GM20000 (cell line): ENCODE measurements at regions not wholly inside any gene's neighbourhood (a gene's known extent, or its start where the extent isn't known, plus 50 kb on each side); places are given as distances from the start of the nearest gene placed in this dataset.
"Not testable (repeated sequence)": the region's sequence is repeated elsewhere in the genome, so short reads cannot be mapped to it uniquely, and the experiment has no call there.

Source experiments
- DNase-seq: peaks from one replicate; pipeline ENCODE4 v3.0.0; 2012; ENCODE audit warnings: low spot score

DNA sequence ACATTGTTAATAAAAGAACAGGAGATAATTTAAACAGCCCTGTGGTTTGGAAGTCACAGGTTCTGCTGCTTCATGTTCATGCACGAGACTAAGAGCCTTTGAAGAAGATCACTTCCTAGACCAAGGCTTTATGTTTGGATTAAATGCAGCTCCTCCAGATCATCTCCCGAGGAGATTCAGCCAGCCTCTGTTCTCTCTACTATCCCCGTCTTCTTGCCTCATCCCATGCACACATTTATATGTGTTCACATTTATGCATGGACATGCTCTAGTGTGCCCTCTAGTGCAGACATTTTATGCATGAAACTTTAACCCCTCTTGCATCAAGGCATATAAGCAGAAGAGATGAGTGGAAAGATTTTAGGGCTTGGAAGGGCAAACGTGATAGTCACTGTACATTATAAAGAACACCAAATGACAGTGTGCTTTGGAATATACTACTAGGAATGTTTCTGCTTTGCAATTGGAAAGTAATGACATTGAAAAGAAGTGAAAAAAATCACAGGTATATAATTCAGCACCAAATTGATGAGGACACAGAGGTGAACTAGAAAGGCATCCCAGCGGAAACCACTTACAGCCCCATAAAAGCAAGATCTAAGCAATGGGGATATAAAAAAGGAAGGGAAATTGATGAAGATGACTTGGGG lies 271.5 kb upstream of the PLGLB2 start:
- not testable (repeated sequence) for DNase-seq

DNA sequence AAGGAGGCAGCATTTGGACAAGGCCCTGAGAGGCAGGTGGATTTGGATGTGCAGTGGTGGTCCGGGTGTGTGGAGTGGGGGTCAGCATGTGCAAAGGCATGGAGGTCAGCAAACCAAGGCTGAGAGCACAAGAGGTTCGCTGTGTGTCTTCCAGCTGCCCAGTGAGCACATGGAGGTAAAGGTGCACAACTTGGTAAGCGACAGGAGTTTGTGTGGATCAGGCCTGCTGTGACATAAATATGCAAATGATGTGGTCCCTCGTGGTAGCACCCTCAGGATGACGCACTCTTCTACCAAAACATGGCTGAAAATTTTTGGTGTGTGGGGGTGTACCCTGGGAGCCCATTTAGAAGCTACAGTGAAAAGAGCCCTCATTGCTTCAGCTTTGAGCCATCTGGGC lies 271.0 kb upstream of the PLGLB2 start:
- DNase-seq, result not testable (repeated sequence)

DNA sequence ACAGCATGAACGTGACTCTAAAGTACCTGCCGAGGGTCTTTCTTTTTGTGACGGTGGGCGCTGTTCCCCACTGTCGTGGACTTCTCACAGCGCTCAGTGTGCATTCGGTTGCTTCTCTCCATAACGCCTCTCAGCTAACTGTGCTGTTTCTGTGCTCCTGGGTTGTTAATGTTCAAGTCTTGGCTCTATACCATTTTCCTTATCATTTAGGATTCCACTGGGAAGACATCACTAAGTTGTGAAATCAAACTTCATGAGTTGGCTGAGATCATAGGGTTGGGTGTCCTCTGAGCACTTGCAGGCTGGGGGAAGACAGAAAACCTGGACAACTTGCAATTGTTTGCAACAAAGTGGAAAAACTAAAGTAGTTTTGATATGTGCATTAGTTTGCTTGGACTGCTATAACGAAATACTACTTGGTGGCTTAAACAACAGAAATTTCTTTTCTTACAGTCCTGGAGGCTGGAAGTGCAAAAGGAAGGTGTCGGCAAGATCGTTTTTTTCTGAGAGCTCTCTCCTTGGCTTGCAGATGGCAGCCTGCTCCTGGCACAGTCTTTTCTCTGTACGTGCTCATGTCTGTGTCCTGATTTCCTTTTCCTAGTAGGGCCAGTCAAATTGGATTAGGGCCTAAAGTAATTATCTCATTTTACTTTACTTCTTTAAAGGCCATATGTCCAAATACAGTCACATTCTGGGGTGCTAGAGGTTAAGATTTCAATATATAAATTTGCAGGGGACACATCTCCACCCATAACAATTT lies 270.0 kb upstream of the PLGLB2 start:
- not testable (repeated sequence) for DNase-seq

DNA sequence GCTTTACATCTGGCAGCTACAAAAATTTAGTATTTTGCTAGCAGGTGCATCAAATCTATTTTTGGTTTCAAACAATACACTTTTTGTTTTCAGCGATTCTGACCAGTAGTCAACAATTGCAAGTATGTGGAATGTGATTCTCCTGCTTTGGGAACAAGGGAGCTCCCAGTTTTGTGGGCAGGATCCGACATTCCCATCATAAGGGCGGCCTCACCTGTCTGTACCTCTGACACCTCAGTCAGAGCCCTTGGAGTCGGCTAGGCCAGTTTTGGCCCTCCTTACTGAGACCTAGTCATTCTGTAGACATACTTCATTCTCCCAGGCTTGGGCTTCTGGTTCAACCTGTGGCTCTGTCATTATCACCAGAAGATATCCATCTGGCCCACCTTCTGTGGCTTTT lies 269.0 kb upstream of the PLGLB2 start:
- DNase-seq, result not testable (repeated sequence)

DNA sequence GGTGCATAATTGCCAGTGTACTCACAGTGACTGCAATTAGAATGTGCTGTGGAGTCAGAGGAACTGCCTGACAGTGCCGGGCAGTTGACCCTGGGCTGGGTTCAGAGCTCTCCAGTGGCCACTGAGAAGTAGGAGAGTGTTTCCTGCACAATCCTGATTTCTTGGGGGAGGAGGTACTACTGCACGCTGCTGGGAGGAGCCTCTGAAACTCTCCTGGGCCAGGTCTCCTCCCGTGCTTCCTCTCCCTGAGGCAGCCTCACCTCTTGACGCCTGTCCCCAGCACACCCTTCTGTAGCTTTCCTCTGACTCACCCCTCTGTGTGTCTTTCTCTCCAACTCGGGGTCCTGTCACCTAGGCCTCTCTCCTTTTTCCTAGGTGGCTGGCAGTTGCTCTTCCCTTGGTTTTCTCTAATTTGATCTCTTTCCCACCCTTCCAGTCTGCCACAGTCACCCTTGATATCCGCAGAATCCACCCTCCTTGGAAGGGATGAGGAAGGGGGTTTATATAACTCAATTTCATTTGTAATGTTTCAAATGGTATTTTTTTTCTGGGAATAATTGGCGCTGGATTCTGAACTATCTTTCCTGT lies 264.7 kb upstream of the PLGLB2 start:
- not testable (repeated sequence) for DNase-seq

DNA sequence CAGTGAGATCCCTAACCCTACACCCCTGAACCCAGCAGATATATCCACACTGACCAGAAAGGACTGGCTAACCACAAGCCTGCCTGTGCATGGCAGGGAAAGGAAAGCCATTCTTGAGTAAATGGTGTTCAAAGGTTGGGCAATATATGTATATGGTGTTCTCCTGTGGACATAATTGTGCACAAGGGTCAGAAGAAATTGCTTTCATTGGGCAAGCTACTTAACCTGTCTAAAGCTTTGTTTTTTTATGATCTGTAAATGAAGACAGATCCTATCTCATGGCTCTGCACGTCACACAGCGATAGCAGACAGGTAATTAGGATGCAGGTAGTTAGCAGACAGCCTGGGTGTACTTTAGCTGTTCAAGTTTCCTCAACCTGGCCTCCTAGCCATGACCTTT lies 263.5 kb upstream of the PLGLB2 start:
- DNase-seq, result not testable (repeated sequence)

DNA sequence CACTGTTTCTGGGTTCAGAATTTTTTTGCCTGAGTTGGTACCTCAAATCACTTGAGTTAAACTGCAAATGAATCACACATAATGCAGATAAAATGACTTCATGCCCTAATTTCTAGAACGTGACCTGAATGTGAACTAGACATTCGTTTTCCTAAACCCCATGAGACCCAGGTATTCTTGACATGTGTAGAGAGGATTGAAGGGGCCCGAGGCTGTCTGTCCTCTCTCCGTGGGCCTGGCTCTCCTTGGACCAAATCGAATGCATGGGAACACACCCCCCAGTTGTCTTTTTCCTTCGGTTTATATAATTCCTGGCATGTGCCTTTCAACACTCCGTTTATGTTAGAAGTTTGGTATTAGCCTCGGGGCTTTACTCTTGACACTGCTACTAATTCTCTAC lies 262.4 kb upstream of the PLGLB2 start:
- DNase-seq, result not testable (repeated sequence)

DNA sequence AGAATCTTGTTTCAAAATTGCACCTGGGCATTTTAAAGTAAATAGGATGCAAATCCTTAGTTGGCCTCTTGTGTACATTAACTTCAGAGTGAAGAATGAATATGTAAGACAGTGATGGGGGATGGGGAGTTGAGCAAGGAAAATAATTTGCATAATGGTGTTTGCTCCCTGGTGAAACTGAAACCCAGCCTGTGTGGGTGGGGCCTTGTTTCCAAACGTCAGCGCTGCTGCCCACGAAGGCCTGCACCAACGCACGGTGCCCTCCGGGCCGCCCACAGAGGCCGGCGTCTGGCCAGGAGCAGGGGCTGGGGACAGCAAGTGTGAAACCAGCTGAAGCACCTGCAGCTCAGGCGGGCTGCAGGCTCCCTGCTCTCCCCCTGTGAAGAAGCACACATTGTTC lies 262.0 kb upstream of the PLGLB2 start:
- not testable (repeated sequence) for DNase-seq

DNA sequence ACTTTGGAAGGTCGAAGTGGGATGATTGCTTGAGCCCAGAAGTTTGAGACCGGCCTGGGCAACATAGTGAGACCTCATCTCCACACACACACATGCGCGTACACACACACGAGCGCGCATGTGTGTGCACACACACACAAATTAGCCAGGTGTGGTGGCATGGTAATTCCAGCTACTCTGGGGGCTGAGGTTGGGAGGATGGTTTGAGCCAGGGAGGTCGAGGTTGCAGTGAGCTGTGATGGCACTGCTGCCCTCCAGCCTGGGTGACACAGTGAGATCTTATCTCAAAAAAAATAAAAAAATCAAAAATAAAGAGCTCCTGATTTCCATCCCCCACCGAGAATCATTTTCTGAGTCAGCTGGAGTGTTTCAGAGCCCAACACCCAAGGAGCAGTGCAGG lies 261.5 kb upstream of the PLGLB2 start:
- DNase-seq, result not testable (repeated sequence)

DNA sequence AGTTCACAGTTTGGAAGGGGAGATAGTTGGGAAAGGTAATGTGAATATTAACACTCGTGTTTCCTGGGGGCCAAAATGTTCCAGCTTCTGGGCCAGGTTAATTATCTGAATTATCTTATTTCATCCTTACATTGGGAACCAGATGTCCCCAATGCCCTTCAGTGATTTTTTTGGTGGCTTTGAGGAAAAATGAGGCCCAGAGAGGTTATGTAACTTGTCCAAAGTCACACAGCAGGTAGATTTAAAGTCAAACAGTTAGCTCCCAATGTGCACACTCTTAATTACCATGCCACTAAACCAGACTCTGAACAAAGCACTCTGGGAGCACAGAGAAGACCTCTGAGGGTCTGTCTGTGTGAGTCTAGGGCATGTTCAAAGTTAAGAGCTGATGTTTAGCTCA lies 259.9 kb upstream of the PLGLB2 start:
- not testable (repeated sequence) for DNase-seq

DNA sequence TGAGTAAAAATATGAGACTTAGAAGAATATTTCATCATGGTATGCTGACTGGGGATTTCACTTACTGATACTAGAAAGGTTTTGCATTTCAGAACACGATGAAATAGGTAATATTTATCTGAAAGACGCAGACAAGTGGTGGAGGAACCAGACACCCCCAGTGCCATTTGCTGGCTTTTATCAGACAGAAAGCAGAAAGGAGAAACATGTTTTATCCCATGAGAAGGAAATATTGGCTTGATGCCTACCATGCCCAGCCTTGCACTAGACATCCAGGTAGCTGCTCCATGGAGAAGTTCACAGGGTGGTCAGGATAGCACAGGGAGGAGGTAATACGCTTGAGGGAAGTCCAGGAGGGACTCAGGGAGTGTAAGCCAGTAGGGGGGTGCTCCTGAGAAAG lies 258.9 kb upstream of the PLGLB2 start:
- DNase-seq, result not testable (repeated sequence)

DNA sequence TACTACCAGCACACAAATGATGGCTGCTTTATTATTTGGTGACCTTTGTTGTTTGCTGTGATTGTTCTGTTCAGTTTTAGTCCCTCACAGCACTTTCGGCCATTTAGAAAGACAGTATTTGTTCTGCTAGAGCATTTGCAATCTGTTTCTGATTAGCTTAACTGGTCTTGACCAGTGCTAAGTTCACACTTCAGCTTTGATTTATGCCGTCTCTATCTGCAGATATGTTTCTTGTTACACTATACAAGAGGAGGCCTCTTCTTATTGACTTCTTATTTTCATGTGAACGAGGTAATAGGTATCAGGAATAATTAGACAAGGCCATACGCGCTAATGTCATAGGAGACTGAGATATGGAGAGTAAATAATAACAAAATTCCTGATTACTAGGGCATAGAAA lies 253.0 kb upstream of the PLGLB2 start:
- DNase-seq, result not testable (repeated sequence)

DNA sequence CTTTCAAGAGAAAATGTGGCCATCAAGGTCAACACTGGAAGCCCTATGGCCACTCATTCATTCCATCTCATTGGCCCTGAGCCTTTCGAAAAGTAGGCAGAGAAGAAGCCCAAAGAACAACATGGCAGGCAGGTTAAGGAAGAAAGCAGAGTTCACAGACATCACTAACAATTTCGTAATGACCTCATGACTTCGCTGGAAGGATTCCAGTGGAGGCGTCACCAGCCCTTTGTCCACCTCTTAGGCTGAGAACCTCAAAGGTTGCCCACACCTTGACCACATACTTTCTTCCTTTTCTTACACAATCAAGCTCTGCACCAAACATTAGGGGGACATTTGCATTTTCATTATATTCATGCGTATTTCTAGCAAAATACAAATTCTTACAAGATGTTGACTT lies 252.4 kb upstream of the PLGLB2 start:
- not testable (repeated sequence) for DNase-seq

DNA sequence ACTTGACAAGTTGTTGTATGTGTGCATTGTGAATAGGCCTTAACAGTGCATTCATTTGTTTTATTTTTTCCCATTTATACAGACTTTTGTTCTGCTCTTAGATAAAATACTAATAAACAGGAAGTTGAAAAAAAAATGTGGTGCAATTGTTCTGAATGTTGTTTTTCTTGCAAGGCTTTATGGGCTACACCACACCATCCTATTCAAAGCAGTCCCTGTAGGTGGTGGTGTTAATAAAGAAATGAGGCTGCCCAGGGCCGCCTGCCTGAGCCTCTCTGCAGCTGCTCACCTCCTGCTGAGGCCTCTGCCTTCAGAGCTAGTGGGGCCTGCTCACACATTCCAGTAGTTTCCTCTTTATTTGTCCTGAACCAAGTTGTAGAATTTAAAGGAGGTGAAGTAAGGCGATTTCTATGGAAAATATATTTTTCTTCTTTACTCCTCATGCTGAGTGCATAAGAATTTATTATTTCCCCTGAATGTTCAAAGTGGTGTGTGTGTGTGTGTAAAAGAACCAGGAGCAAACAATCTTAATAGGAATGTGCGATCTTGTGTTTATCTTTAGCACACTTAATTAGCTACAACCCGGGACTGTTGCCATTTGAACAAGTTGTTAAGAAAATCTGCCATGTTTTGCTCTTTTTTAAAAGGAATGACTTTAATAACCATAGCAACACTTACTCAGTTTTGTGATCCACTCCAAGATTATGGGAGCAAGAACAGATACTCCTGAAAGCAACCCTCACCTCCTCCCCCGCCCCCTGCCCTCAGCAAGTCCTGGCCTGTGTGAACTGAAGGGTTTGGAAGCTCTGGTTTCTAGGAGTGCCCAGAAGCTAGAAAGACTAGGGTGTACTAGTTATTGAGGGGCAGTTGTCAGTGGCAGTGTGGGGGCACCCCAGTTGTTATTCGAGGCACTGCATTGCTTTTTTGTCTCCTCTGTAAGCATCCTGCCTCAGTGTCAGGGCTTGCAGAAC lies 251.6 kb upstream of the PLGLB2 start:
- DNase-seq, result not testable (repeated sequence)

DNA sequence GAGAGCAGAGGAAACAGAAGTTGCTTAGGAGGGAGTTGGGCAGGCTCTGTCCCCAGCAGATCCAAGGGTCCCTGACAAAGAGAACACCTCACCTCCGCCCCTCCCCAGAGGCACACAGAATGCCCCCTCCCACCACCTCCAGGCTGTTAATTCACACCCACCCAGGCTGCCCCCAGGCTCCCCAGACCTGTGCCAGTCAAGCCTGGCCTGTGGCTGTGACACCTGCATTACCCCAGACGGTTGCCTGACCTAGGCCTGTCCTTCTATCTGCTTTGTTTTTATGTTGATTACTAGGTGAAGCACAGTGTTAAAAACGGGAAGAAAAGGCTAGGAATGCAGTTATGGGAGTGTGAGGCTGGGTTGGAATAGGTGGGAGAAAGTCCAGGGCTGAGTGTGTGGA lies 250.8 kb upstream of the PLGLB2 start:
- not testable (repeated sequence) for DNase-seq

DNA sequence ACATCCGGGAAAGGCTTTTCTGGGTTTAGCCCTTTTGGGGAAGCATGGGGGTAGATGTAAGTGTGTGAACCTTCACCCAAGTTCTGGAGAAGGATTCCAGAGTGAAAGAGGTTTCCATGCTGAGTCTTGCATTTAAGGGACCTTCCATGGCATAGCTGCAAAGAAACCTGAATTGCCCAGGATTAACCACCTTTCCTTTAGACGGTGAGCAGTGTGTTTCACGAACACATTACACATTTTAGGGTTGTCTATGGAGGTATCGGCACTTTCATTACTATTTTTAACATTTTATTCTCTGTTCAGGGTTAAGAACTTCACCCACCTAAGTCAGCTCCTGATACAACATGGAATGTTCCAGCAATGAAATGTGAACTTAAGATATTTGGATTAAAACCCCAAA lies 250.2 kb upstream of the PLGLB2 start:
- DNase-seq, result not testable (repeated sequence)

DNA sequence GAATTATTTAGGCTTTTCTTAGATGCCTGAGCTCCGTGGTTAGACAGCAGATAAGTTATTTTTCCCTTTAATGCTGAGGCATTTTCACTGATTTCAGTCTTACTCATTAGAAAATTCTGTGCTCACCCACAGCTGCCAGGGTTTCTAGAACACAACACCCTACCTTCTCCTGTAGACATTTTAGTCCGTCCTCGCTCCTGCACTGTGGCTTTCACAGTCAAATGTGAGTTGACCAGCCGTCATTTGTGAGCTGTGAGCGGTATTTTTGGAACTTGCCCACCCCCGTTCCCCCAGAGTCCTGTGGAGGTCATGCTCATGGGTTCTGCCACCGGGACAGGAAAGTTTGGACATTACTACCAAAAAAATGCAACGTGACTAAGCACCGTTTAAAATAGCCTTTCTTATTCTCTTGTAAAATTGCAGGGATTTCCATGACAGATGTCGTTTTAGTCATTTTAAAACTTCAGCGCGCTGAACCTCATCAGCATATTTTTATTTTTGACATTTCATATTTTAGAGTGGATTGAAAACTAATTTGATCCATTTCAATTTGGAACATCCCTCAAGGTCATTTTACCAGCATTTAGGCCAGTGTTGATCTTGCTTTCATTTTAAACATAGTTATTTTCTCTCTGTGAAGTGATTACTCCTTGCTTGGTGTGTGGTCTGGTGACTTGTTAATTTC lies 249.6 kb upstream of the PLGLB2 start:
- DNase-seq, result not testable (repeated sequence)

DNA sequence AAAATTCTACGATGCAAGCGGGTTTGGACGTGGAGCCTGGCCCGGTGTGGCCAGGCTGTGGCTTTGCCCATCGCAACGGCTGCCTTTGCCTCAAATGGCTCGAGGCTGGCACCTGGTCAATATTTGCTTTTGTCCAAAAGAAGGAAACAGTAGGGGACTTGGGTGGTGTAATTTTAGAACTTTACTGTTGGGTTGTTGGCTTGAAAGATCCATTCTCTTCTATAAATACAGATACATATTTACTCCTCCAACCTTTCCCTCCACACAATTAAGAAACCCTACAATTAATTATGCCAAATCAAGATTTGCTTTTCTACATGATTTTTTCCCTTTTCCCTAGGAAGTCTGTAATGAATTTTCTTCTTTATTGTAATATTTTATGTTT lies 249.0 kb upstream of the PLGLB2 start:
- DNase-seq, result not testable (repeated sequence)

DNA sequence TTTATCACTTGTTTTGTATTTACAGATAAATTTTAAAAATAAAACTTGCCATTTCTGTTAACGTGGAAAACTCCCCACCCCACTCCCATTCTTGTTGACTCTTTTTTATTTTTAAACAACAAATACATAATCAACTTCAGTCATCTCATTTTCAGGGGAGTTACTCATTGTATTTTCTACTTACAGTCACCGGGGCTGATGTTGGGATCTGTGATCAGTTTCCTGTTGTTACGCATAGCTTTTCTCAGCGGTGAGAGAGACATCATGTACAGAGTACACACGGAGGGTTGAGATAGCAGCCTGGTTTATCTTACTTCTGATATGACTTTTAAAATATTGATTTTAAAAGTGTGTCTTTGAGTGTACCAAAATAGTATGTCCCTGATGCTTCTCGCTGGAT lies 248.0 kb upstream of the PLGLB2 start:
- DNase-seq, result not testable (repeated sequence)

DNA sequence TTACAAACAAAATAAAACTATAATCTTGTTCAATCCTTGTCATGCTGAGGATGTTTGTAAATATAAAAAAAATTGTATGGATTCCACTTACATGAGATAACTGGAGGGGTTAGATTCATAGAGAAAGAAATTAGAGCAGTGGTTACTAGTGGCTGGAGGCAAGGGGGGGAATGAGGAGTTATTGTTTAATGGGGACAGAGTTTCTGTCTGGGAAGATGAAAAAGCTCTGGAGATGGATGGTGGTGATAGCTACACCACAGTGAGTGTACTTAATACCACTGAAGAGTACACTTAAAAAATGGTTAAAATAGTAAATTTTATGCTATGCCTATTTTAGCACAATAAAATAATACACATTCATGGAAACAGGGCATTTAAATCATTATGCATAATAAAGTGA lies 247.5 kb upstream of the PLGLB2 start:
- not testable (repeated sequence) for DNase-seq

DNA sequence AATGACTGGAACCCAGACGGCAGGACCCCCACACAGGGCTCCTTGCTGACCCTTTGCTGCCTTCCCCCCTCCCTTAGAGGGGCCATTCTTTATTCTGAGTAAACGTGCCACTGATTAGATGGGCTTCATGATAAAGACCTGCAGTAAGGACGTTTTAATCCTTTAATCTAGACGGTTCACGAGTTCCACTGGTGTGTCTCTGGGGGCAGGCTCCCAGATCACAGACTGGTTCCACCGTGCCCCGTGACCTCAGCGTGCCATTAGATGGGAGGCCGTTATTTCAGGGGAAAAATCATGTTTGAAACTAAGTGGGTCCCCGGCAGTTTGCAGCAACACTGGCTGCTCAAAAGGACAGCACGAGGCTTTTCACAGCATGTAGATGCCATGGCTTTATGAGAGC lies 246.9 kb upstream of the PLGLB2 start:
- not testable (repeated sequence) for DNase-seq
